Fibroblast of lung (primary cell): ENCODE measurements at regions not wholly inside any gene's neighbourhood (a gene's known extent, or its start where the extent isn't known, plus 50 kb on each side); places are given as distances from the start of the nearest gene placed in this dataset.

ENCODE experiments used
- DNase-seq, 2 donors: peaks; one replicate each; pipeline versions ENCODE4 v3.0.0 to v3.0.0-alpha.2; 2010; ENCODE audit warnings: low read depth in 2 of 2
- H2AFZ ChIP-seq: 2 replicates; pipeline ENCODE4 v1.5.1; 2012; ENCODE audit warnings: low read length, control low read depth, inconsistent platforms
- H3K27ac ChIP-seq: 2 replicates; pipeline ENCODE4 v1.5.1; 2011; ENCODE audit warnings: low read length, control low read depth; ENCODE audit not compliant: insufficient read depth
- H3K27me3 ChIP-seq: 2 replicates; pipeline ENCODE4 v1.5.1; 2011; ENCODE audit warnings: mild to moderate bottlenecking, low read length; ENCODE audit not compliant: control insufficient read depth, insufficient read depth
- H3K36me3 ChIP-seq: 2 replicates; pipeline ENCODE4 v1.5.1; 2011; ENCODE audit warnings: low read length; ENCODE audit not compliant: control insufficient read depth, insufficient read depth
- H3K4me1 ChIP-seq: 2 replicates; pipeline ENCODE4 v1.5.1; 2011; ENCODE audit warnings: low read length; ENCODE audit not compliant: control insufficient read depth, insufficient read depth; ENCODE audit errors: extremely low read depth
- H3K4me2 ChIP-seq: 2 replicates; pipeline ENCODE4 v1.5.1; 2011; ENCODE audit warnings: low read length, control low read depth; ENCODE audit not compliant: insufficient read depth; ENCODE audit errors: extremely low read depth
- H3K4me3 ChIP-seq, 4 experiments: fragments of 200-600 bp in 1 of 4; sonication (generic) in 1 of 4; replicated peaks in 1 of 4; 2 replicates each; pipeline ENCODE4 v1.5.1; 2011 to 2016; ENCODE audit warnings: low read length in 4 of 4, low read depth in 3 of 4, mild to moderate bottlenecking in 3 of 4, control low read depth in 2 of 4, inconsistent platforms in 1 of 4, mixed read lengths in 1 of 4; ENCODE audit not compliant: insufficient read depth in 1 of 4; ENCODE audit errors: control extremely low read depth in 1 of 4
- H3K79me2 ChIP-seq: 2 replicates; pipeline ENCODE4 v1.5.1; 2012; ENCODE audit warnings: mild to moderate bottlenecking, low read length, inconsistent platforms; ENCODE audit not compliant: control insufficient read depth, insufficient read depth
- H3K9ac ChIP-seq: 2 replicates; pipeline ENCODE4 v1.5.1; 2011; ENCODE audit warnings: mild to moderate bottlenecking, low read length, control low read depth; ENCODE audit not compliant: insufficient read depth
- H3K9me3 ChIP-seq: 2 replicates; pipeline ENCODE4 v1.5.1; 2012; ENCODE audit warnings: low read depth, low read length; ENCODE audit not compliant: control insufficient read depth, insufficient read depth
- H4K20me1 ChIP-seq: 2 replicates; pipeline ENCODE4 v1.5.1; 2011; ENCODE audit warnings: low read length; ENCODE audit not compliant: control insufficient read depth, insufficient read depth; ENCODE audit errors: extremely low read depth
- EZH2 ChIP-seq: IDR thresholded peaks from 2 replicates; pipeline ENCODE4 v1.5.1; 2012; ENCODE audit warnings: low read length, control low read depth, mild to moderate bottlenecking; ENCODE audit errors: missing control alignments
- TF ChIP-seq, protein P1 (sequence below), 2 donors: IDR thresholded peaks in 1 of 2; conservative IDR thresholded peaks in 1 of 2; 1 replicate in 1 of 2; 2 replicates in 1 of 2; pipeline ENCODE4 v1.5.1; 2011 to 2012; ENCODE audit warnings: low read length in 2 of 2, control low read depth in 1 of 2, inconsistent platforms in 1 of 2, low read depth in 1 of 2, mild to moderate bottlenecking in 1 of 2

DNA sequence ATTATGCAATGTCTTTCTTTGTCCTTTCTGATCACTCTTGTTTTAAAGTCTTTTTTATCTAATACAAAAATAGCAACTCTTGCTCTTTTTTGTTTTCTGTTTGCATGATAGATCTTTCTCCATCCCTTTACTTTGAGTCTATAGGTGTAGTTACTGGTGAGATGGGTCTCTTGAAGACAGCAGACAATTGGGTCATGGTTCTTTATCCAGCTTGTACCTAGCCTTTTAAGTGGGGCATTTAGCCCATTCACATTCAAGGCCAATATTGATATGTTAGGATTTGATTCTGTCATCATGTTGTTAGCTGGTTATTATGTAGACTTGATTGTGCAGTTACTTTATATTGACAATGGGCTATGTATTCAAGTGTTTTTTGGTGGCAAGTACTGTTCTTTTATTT is 245.9 kb upstream of the TARS1 start:
- Histone ChIP-seq H3K4me3 (no peak overlapping the region), H3K36me3 (no peaks in the 10 kb centered on the region), H3K4me1 (no peaks in the 10 kb centered on the region), H2AFZ (no peak overlapping the region), H3K9me3 (no peaks in the 10 kb centered on the region), H4K20me1 (no peaks in the 10 kb centered on the region), H3K79me2 (no peaks in the 10 kb centered on the region), H3K27me3 (no peaks in the 10 kb centered on the region), H3K27ac (no peak overlapping the region), H3K4me2 (no peak overlapping the region), H3K9ac (no peak overlapping the region)
- DNase-seq, result no peak
- no peak for TF ChIP-seq EZH2
- TF ChIP-seq, protein P1, sequence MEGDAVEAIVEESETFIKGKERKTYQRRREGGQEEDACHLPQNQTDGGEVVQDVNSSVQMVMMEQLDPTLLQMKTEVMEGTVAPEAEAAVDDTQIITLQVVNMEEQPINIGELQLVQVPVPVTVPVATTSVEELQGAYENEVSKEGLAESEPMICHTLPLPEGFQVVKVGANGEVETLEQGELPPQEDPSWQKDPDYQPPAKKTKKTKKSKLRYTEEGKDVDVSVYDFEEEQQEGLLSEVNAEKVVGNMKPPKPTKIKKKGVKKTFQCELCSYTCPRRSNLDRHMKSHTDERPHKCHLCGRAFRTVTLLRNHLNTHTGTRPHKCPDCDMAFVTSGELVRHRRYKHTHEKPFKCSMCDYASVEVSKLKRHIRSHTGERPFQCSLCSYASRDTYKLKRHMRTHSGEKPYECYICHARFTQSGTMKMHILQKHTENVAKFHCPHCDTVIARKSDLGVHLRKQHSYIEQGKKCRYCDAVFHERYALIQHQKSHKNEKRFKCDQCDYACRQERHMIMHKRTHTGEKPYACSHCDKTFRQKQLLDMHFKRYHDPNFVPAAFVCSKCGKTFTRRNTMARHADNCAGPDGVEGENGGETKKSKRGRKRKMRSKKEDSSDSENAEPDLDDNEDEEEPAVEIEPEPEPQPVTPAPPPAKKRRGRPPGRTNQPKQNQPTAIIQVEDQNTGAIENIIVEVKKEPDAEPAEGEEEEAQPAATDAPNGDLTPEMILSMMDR (conservative IDR thresholded peaks at IDR 0.05 in 1 of 2, IDR thresholded peaks at IDR 0.05 in 1 of 2; ENCODE audit: low read depth in 1 of 2, low read length in 2 of 2), result no peak

DNA sequence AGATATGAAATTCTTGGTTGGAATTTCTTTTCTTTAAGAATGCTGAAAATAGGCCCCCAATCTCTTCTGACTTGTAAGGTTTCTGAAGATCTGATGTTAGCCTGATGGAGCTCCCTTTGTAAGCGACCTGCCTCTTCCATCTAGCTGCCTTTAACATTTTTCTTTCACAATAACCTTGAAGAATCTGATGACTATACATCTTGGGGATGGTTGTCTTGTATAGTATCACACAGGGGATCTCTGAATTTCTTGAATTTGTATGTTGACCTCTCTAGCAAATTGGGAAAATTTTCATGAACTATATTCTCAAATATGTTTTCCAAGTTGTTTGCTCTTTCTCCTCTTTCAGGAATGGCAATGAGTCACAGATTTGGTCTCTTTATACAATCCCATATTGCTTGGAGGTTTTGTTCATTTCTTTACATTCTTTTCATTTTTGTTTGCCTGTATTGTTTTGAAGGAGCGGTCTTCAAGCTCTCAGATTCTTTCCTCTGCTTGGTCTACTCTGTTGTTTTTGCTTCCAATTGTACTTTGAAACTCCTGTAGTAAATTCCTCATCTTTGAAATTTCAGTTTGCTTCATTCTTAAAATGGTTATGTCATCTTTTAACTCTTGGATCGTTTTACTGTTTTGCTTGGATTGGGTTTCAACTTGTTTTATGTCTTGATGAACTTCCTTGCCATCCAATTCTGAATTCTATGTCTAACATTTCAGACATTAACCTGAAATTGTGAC is 245.2 kb upstream of the TARS1 start:
- Histone ChIP-seq H3K36me3 (no peaks in the 10 kb centered on the region), H2AFZ (peak overlapping the region; percentile 23), H3K9ac (no peak overlapping the region), H4K20me1 (no peaks in the 10 kb centered on the region), H3K4me1 (no peaks in the 10 kb centered on the region), H3K79me2 (no peaks in the 10 kb centered on the region), H3K27ac (no peak overlapping the region), H3K27me3 (no peaks in the 10 kb centered on the region), H3K4me3 (no peak overlapping the region), H3K9me3 (no peaks in the 10 kb centered on the region), H3K4me2 (peak overlapping the region; percentile 59)
- DNase-seq, result peak; percentile 47 to 83
- no peak for TF ChIP-seq EZH2
- TF ChIP-seq, protein P1 (conservative IDR thresholded peaks at IDR 0.05 in 1 of 2, IDR thresholded peaks at IDR 0.05 in 1 of 2; ENCODE audit: low read depth in 1 of 2, low read length in 2 of 2), result no peak

DNA sequence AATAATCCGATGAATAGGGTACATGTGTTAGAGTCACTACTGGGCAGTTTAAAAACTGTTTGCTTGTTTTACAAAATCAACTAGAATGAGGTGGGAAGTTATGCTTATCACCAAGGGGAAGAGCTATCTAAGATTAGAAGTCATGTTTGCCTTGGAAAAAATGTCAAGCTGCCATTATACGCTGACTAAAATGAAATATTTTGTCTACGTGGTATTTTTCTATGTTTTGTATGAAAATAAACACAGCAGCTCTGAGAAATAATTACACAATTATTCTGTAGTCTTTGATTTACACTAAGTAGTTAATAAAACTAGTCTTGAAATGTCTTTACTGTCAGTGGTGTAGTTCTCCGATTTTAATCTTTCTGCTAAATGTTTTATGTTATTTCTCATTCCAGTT is 241.9 kb upstream of the TARS1 start:
- Histone ChIP-seq H3K4me2 (no peak overlapping the region), H3K36me3 (no peaks in the 10 kb centered on the region), H3K27ac (no peak overlapping the region), H3K9ac (no peak overlapping the region), H3K27me3 (no peaks in the 10 kb centered on the region), H3K9me3 (no peaks in the 10 kb centered on the region), H4K20me1 (no peaks in the 10 kb centered on the region), H3K4me3 (no peak overlapping the region), H3K79me2 (no peaks in the 10 kb centered on the region), H2AFZ (no peak overlapping the region), H3K4me1 (no peaks in the 10 kb centered on the region)
- TF ChIP-seq EZH2, result no peak
- TF ChIP-seq, protein P1 (conservative IDR thresholded peaks at IDR 0.05 in 1 of 2, IDR thresholded peaks at IDR 0.05 in 1 of 2; ENCODE audit: low read depth in 1 of 2, low read length in 2 of 2), result no peak
- DNase-seq, result no peak
